HG03558 (cell line): ENCODE measurements at regions not wholly inside any gene's neighbourhood (a gene's known extent, or its start where the extent isn't known, plus 50 kb on each side); places are given as distances from the start of the nearest gene placed in this dataset.

ENCODE experiments used
- ATAC-seq: cut with Tn5 transposase; IDR thresholded peaks from one replicate; pipeline ENCODE4 v1.9.1; 2021; ENCODE audit warnings: moderate number of reproducible peaks; ENCODE audit not compliant: unreplicated experiment; ENCODE audit errors: extremely low read depth

DNA sequence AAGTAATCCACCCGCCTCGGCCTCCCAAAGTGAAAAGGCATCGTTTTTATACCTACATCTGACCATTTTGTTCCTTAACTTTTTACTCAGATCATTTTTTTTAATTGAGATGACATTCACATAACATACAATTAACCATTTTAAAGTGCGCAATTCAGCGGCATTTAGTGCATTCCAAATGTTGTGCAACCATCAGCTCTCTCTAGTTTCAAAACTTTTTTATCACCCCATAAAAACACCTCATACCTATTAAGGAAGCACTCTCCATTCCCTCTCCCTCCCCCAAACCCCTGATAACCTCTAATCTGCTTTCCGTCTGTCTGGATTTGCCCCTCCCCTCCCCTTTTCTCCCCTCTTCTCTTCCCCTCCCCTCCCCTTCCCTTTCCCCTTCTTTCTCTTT lies 310.1 kb downstream of the UACA start:
- ATAC-seq, result no peak

DNA sequence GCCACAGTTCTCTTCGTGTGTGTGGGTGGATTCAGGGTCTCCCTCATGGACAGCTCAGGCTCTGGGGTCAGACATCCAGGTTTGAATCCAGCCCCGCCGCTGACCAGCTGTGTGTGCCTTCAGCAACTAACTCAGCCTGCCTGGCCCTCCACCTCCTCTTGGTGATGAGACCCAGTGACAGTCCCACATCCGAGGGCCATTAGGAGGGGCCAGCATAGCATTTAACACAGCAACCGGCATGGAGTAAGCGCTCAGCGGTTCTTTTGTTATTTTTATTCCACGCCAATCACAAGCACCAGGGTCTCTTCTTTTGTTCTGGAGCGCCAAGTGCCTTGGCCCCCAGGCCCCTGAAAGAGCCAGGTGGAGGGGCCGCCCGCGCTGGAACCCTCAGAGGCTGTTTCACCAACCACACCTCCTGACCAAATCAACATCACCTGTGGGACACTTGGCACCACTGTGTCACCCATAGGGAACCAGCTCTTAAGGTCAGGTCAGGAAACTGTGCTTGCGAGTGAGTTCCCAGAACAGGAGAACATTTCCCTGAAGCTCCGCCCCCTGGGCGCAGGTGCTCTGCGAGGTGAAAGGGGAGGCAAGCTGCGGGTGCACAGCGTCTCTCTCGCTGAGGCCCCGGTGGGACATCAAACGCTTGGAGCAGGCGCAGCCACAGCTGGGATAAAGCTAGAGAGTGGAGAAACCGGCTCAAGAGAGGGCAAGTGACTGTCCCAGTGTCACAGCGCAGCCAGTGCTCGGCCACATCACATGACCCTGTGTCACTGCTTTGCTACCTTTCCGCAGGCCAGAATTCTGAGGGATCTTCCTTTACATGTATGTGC lies 311.3 kb downstream of the UACA start:
- ATAC-seq, result no peak

GRCh38 chr15:70450142-70450443 lies 313.3 kb downstream of the UACA start:
- no peak for ATAC-seq

GRCh38 chr15:70449311-70450141 lies 313.8 kb downstream of the UACA start:
- ATAC-seq, result no peak

DNA sequence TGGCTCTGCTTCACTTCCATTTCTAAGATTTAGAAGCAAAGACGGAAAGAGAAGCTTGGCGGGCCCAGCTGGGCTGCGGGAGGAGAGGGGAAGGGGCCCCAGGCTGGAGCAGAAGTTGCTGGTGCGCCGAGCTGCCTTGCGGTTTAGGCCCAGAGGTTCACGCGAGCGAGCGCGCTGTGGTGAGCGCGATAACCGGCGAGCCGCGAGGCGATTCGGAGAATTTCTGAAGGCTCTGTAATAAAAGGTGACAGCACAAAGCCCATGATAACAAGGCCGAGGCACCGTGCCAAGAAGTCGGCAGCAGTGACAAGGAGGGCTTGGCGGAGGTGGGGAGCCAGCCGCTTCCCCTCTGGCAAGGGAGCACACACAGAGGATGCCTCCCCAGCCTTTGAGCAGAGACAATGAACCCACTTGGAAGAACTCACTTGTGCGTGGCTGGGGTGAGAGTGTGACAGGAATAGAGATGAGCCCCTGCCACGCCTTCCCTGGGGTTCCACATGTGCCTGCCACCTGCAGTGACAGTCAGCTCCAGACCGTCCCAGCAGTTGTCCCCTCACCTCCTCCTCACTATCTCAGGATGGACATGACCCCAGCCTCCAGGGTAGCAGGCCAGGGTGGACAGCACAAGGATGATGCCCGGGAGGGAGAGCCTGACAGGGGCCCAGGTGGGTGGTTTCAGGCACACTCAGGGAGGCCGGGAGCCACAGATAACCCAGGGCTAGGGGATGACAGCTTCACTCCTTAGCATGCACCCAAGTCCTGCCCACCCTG lies 315.2 kb downstream of the UACA start:
- ATAC-seq, result no peak

DNA sequence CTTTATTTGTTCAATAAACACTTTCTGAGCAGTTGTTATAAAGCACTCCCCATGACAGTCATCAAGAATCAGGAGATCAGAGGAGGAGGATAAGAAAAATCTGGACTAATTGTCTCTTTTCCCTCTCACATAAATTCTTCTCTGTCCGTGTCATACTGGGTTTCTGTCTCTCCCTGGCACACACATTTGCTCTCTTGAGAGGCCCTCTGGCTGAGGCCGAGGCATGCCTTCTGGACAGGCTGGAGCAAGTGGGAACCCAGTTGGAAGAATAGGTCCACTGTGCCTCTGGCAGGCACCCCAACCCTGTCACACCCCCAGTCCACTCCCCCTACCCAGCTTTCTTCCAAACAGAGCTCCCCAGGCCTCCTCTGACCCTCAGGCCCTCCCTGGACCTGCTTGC lies 315.8 kb downstream of the UACA start:
- ATAC-seq, result no peak

DNA sequence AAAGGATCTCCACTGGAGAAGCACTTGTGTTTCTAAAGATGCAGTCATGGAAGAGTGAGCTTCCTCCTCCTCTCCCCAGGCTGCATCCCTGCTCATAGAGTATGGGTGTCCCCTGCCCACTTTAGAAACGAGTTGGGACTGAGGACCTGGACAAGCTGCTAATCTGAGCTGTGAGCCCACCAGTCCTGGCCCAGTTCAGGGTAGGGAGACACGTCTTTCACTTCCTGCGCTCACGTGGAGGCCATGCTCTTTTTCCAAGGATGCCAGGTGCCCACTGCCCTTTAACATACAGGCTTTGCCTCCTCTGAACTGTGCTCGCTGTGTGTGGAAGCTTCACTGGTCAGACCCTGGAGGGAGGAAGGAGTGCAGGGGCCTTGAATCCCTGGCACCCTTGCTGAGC lies 316.3 kb downstream of the UACA start:
- no peak for ATAC-seq

DNA sequence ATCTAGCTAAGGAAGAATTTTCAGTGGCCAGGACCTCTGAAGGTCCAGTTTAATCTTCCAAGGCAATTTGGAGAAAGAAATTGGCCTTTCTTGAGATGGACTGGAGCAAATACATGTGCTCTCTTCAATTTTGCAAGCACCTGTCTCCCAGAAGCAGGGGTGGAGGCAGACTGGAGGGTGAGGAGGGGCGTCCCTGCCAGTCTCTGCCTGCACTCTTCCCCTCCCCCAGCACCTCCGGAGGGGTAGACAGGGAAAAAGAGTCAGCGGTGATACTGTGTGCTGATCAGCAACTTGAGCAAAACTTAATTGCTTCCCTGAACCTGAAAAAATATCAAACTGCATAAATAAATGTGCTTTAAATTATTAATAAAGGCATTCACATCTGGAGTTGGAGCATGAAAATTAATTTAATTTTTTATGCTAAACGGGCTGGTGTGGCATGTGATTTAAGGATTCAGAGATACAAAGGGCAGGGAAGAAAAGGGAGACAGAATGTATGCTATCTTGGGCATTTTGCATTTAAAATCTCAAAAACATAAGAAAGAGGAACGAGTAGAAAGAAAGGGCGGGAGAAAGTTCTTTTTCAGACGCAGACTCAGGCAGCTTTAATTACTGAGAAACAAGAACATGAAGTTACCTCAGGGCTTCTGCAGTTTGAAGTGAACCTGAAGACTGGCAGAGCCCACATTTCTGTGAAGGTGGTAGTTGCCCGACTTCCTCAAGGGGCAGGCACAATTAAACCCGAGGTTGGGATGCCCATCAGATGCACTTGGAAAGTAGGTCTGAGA lies 319.7 kb downstream of the UACA start:
- no peak for ATAC-seq

GRCh38 chr15:70442616-70443321 lies 320.6 kb downstream of the UACA start:
- no peak for ATAC-seq

DNA sequence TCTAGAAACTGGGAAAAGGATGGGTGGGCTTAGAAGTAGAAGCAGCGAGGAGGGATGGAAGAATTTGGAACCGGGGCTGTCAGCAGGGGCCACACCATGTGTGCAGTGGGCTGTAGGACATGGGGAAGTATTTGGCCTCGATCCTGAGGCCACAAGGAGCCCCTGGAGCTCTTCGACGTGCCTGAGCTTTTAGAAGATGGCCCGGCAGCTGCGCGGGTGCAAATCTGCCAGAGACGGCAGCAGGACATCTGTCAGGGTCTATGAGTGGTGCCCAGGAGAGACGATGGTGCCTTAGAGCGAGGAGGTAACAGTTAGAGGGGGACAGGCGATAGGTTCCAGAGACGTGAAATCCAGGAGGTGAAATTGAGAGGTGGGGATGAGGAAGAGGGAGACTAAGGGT lies 321.1 kb downstream of the UACA start:
- ATAC-seq, result no peak

- no peak for ATAC-seq
Observed at GRCh38 chr15:70440416-70441138, 322.8 kb downstream of the UACA start.

DNA sequence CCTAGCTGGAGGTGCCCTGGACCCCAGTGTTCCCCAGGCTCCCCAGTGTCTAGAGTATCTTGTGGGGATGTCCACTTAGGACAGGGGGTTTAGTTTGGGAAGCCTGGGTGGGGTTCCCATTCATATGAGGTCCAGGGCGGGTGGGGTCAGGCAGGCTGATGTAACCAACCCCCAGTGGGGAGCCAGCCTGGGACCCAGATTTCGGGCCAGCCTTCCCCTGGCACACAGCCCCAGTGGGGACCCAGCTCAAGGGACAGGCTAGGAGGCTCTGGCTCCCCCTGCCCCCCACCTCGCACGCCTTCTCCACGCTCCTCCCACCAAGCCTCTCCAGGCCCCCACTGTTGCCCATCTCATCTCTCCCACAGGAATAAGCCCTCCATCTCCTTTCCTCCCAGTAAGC lies 323.5 kb downstream of the UACA start:
- ATAC-seq, result no peak

GRCh38 chr15:70439304-70439877 lies 324.0 kb downstream of the UACA start:
- ATAC-seq, result no peak

DNA sequence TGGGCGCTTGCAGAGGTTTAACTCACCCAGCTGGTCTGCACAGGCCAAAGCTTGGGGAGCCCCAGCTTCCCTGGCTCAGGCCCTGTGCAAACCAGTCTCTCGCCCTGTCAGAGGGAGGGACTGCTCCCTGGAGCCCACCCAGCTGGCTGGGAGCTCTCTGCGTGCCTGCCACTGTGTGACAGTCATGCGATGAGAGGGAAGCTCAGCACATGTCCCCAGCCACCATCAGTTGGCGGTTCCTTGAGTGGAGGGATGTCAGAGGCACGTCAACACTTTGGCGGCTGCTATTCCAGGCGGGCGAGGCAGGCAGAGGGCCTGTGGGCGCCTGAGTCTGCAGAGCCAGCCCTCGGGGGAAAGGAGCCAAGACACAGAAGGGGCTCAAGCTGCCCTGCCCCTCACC lies 324.6 kb downstream of the UACA start:
- ATAC-seq, result no peak

DNA sequence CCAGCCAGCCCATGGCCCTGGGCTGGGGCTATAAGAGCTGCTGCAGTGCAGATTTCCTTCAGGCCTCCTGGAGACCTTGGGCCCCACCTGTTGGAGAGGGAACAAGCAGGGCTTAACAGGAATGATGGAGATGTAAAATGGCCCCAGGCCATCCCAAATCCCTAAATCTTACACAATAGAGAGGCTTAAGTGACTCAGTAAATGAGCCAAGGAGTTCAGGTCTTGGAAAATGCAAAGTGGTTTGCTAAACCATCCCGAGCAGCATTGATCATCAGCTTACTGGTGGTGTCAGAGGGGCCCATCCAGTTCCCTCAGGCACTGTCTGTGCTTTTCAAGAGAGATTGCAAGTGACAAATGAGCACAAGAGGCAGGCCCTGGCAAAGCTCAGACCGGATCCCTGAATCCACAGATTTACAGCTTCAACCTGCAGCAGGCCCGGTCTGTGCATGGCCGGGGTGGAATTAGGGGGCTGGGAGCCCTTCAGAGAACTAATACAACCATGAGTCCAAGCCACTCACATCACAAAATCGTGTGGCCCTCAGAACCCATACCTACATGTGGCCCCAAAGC lies 325.4 kb downstream of the UACA start:
- ATAC-seq, result no peak

- ATAC-seq, result no peak
Observed at GRCh38 chr15:70437089-70437488, 326.3 kb downstream of the UACA start.

- no peak for ATAC-seq
Observed at GRCh38 chr15:70436428-70436827, 326.9 kb downstream of the UACA start.

DNA sequence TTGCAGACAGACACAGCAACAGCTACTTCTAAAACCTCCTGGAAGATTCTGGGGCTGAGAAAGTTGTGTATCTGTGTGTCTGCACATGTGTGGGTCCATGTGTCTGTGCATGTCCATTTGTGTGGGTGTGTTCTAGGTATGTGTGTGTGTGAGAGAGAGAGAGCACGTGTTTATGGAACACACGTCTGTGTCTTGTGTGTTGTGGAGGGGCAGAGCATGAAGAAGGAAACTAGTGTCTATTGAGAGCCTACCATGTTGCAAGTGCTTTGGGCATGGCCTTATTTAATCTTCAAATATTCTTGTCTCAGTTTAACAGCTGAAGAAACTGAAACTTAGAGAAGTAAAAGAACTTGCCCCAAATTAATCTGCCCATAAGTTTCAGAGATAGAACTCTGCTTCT lies 327.5 kb downstream of the UACA start:
- ATAC-seq, result no peak
